Epithelial cell of proximal tubule (primary cell): ENCODE measurements at regions not wholly inside any gene's neighbourhood (a gene's known extent, or its start where the extent isn't known, plus 50 kb on each side); places are given as distances from the start of the nearest gene placed in this dataset.

Experiments used
- DNase-seq: peaks from one replicate; pipeline ENCODE4 v3.0.0-alpha.2; 2011; ENCODE audit warnings: low read depth
- H3K4me3 ChIP-seq: 2 replicates; pipeline ENCODE4 v1.5.1; 2011; ENCODE audit warnings: low read depth, mild to moderate bottlenecking, low read length
- CTCF ChIP-seq: conservative IDR thresholded peaks from 2 replicates; pipeline ENCODE4 v1.5.1; 2012; ENCODE audit warnings: low read depth, mild to moderate bottlenecking, low read length

DNA sequence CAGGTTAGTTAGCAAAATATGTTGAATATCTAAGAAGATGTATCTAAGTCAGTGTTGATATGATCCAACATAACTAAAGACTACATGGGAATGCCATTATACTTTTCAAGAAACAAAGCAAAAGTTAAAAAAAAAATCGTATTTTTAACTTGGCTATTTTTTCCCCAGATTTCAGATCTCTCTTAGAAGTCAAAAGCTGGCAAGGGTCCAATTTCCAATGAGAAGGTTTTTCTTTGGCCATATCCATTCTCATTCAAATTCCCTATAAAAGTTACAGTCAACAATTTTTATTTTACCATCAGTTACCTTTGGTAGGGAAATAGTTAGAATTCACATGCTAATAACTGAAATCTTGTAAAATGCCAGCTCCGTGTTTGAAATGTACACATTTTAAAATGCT is 70.5 kb upstream of the FAT3 start:
- DNase-seq: no peak
- no peak for TF ChIP-seq CTCF
- no peak overlapping the region for H3K4me3 ChIP-seq

DNA sequence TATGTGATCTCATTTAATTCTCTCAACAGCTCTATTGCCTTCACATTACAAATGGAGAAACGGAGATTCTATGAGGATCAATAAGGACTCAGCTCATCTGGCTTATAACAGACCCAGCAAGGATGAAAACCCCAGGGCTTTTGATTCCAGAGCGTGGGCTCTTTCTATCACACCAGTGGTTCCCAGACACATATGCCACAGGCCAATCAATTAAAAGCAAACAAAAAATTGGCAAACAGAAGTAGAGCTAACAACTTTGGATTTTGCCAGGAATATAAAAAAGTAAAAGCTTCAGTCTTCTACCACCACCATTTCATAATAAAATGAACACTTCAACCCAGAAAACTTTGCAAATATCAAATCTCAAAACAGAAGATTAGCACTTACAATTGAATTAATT is 71.1 kb upstream of the FAT3 start:
- DNase-seq: no peak
- TF ChIP-seq CTCF: no peak
- H3K4me3 ChIP-seq: no peak overlapping the region

DNA sequence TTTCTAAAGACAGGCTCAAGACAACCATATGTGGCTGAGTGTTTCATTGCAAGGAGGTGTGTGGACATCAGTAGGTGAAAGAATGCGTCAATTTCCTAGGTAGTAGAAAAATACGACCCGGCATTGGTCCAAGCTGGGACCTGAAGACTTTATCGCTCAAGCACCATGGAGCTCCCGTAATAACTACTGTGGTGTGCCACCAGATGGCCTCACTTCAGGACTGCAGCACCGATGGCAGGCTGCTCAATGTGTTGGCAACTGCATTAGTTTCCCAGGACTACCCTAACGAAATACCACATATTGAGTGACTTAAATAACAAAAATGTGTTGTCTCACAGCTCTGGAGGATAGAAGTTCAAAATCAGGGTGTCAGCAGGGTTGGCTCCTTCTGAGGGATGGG is 72.4 kb upstream of the FAT3 start:
- no peak for DNase-seq

GRCh38 chr11:92149996-92150395 is 74.6 kb upstream of the FAT3 start:
- peak; percentile 18 for TF ChIP-seq CTCF
- H3K4me3 ChIP-seq: no peak overlapping the region
- no peak for DNase-seq

More for the DNA sequence above, 72.4 kb upstream of the FAT3 start:
- TF ChIP-seq CTCF: no peak
- H3K4me3 ChIP-seq: no peak overlapping the region

- no peak overlapping the region for H3K4me3 ChIP-seq
- no peak for TF ChIP-seq CTCF
- no peak for DNase-seq
Measured at GRCh38 chr11:92141725-92142124, 82.9 kb upstream of the FAT3 start.

DNA sequence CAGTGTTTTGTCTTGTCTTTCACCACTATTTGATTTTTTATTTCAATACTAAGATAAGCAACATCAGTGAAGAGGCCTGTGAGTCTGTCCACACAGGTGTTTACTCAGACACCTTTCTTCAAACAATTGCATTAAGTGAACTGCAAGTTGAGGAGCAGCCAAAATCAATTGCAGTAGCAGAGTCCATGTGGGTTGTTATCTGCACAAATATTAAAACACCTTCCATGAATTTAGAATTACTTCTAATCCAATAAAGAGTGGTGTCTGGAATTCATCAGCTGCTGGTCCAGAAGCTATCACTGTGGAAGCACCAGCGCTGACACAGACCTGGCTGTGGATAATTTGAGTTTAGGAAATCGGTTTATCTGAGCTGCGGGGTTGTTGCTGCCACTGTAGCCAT is 83.5 kb upstream of the FAT3 start:
- no peak for DNase-seq
- H3K4me3 ChIP-seq: no peak overlapping the region
- TF ChIP-seq CTCF: no peak

- no peak for DNase-seq
- no peak for TF ChIP-seq CTCF
- no peak overlapping the region for H3K4me3 ChIP-seq
Measured at GRCh38 chr11:92140021-92140420, 84.6 kb upstream of the FAT3 start.
